Fibroblast of the aortic adventitia (primary cell): ENCODE measurements at regions not wholly inside any gene's neighbourhood (a gene's known extent, or its start where the extent isn't known, plus 50 kb on each side); places are given as distances from the start of the nearest gene placed in this dataset.
A peak's percentile ranks its signal among the peaks of the same experiment; 100 is the strongest.

Experiments used
- DNase-seq: peaks from one replicate; pipeline ENCODE4 v3.0.0-alpha.2; 2010; ENCODE audit warnings: low read depth
- H3K4me3 ChIP-seq: 2 replicates; pipeline ENCODE4 v1.5.1; 2011; ENCODE audit warnings: low read depth, mild to moderate bottlenecking, control low read depth, low read length, moderate library complexity
- TF ChIP-seq, protein P1 (sequence below): IDR thresholded peaks from 2 replicates; pipeline ENCODE4 v1.5.1; 2011; ENCODE audit warnings: mild to moderate bottlenecking, low read length, control low read depth, inconsistent platforms; ENCODE audit not compliant: insufficient read depth

DNA sequence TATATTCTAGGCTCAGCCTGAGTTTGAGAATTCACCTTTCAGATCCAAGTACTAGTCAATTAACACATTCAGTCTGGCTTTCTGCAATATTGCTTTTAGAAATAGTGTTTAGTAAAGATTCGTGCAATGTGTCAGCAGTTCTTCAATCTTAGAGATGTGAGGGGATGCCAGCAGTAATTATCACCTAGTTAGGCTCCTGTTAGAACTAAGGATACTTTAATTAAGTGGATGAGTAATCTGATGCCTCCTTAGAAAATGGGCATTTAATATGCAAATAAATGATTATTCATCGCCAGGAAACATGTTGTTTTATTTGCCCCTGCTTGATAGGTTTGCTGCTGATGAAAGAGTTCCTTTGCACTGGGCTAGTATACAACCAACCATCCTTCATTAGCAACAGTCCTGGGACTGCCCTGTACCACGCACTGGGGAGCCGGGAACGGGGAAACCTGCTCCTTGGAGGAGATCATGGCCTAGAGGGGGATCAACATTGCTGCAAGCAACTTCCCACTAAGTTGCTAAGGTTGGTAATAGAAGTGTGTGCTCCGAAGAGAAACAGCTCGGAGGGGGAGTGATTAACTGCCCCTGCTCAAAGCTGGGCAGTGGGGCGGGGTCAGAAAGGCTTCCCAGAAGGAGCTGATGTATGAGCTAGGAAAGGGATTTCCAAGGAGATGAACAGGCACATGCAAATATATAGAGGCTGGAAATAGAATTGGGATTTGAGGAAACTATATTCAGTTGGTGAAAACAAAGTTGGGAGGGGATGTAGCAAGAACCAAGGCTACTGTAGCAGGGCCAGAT is 231.8 kb downstream of the DRD1 start:
- DNase-seq: no peak
- H3K4me3 ChIP-seq: no peak overlapping the region
- TF ChIP-seq, protein P1, sequence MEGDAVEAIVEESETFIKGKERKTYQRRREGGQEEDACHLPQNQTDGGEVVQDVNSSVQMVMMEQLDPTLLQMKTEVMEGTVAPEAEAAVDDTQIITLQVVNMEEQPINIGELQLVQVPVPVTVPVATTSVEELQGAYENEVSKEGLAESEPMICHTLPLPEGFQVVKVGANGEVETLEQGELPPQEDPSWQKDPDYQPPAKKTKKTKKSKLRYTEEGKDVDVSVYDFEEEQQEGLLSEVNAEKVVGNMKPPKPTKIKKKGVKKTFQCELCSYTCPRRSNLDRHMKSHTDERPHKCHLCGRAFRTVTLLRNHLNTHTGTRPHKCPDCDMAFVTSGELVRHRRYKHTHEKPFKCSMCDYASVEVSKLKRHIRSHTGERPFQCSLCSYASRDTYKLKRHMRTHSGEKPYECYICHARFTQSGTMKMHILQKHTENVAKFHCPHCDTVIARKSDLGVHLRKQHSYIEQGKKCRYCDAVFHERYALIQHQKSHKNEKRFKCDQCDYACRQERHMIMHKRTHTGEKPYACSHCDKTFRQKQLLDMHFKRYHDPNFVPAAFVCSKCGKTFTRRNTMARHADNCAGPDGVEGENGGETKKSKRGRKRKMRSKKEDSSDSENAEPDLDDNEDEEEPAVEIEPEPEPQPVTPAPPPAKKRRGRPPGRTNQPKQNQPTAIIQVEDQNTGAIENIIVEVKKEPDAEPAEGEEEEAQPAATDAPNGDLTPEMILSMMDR: no peak

DNA sequence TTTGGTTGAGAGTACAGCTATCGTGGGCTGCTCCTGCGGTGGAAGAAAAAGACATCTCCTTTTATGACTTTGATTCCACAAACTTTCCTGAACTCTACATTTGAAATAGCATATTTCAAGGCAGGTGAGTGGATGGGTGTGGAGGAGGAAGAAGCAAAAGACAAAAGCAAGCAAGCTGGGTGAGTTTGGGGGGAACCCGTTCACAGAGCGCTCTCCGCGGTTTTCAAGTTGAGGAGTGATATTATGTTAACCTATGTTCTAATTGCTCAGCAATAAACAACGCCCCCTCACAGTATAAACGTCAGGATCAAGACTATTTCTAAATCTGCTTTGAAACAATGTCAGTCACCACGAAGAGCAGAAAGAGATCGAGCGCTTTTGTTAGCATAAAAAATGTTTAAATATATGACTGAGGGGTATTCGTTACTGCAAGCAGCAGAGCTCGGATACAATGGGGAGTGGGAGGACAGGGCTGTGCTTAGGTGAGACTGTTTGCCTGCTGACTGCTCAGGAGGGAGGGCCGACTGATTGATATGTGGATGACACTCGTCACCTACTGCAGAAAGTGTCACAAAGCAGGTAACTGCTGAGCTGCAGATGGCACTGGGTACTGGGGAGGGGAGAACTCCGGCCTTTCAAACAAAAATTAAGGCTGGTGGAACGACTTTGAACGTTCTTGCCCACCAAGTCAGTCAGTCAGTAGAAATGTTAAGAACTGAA is 236.5 kb downstream of the DRD1 start:
- TF ChIP-seq, protein P1: no peak

DNA sequence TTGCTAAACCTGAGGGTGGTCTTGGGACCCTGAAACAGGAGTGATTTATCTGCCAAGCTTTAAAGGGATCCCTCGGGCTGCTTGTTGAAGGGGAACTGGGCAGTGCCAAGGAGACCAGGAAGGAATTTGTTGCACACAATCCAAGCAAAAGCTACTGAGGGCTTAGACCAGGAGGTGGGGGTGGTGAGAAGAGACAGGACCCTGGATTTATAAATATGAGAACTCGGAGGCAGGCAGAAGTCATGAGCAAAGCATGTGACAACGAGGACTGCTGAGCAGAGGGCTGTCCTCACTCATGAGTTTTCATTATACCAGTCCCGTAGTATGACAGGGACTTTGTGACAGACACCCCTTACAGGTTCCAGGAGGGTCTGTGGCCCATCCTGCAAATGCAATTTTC is 237.3 kb downstream of the DRD1 start:
- no peak overlapping the region for H3K4me3 ChIP-seq
- no peak for DNase-seq
- TF ChIP-seq, protein P1: no peak

More for the DNA sequence above, 236.5 kb downstream of the DRD1 start:
- H3K4me3 ChIP-seq: no peak overlapping the region
- no peak for DNase-seq

DNA sequence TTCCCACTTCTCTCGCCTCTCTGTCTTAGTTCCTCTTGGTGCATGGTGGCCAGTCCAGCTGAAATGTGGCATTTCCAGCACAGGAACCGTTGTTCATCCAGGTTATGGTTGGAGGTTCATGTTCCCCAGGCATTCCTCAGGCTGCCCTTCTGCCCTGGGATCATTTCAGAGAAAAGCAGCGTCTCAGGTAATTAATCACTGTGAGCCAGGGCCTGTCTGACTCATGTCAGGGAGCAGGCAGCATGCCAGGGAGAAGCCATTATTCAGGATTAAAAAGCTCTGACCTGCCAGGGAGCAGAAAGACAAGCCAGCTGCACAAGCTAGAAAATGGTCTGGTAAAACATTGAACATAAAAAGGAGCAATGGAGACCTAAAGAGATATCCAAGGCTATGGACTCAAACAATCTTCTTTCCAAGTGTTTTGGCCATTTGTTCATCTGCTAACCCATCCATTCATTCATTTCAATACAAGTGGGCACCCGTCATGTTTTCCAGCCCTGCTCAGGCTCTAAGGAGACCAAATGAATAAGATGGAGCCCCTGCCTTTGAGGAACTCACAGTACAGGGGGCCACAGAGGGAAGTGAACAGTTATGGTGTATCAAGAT is 241.4 kb downstream of the DRD1 start:
- no peak overlapping the region for H3K4me3 ChIP-seq
- TF ChIP-seq, protein P1: no peak
- DNase-seq: peak; percentile 38

DNA sequence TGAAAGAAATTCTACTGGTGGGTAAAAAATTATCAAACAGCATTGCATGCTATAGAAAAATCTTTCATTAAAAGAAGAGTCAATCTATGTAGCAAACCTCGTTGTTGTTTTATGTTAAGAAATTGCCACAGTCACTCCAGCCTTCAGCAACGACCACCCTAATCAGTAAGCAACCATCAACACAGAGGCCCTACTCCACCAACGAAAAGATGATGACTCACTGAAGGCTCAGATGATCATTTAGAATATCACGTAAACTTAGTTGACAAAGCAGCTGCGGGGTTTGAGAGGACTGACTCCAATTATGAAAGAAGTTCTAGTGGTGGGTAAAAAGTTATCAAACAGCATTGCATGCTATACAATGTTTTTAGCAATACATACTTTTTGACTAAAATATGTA is 242.6 kb downstream of the DRD1 start:
- TF ChIP-seq, protein P1: no peak
- no peak overlapping the region for H3K4me3 ChIP-seq
- DNase-seq: no peak

DNA sequence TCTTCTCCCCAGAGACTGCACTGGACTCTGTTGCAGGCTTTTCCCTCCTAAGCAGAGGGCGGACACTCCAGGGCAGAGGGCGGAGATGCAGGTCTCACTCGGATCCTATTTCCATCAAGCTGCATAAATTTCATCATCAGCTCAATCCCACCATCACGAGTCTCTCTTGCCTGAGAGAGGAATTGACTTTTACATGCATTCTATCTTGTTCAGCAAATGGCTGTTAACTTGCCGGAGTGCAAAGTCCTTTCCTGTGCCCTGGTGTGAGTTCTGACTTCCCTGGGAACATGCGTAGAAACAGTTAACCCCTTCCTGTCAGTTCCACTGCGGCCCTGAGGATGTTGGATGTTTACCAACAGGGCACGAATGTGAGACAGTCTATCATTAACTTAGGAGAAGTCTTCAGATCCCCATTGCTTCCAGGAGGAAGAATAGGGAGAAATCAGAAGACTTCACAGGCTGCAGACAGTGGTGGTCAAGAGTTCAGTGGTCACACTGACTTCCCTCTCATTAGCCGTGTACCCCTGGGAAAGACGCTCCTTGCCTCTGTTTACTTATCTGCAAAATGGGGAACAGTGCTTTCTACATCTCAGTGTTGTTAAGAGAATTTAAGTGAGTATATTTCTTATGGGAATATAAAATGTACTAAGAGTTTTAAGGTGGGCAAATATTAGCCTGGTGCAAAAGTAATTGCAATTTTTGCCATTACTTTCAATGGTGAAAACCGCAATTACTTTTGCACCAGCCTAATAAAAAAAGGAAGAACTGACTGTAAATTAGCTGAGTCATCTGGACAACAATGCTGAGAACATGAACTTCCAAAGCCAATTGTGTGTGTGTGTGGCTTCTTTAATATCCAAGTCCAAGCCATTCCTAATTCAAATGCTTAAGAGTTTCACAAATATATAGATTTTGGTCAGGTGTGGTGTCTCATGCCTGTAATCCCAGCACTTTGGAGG is 248.0 kb downstream of the DRD1 start:
- TF ChIP-seq, protein P1: no peak
- no peak overlapping the region for H3K4me3 ChIP-seq
- DNase-seq: peak; percentile 62
